EL (cell line): ENCODE measurements at regions not wholly inside any gene's neighbourhood (a gene's known extent, or its start where the extent isn't known, plus 50 kb on each side); places are given as distances from the start of the nearest gene placed in this dataset.

Experiments
- DNase-seq: peaks from one replicate; pipeline ENCODE4 v3.0.0-alpha.2; 2016

GRCh38 chr6:138580040-138580439 lies 80.7 kb upstream of the NHSL1 start:
- no peak for DNase-seq

GRCh38 chr6:138580801-138581200 lies 81.5 kb upstream of the NHSL1 start:
- no peak for DNase-seq

DNA sequence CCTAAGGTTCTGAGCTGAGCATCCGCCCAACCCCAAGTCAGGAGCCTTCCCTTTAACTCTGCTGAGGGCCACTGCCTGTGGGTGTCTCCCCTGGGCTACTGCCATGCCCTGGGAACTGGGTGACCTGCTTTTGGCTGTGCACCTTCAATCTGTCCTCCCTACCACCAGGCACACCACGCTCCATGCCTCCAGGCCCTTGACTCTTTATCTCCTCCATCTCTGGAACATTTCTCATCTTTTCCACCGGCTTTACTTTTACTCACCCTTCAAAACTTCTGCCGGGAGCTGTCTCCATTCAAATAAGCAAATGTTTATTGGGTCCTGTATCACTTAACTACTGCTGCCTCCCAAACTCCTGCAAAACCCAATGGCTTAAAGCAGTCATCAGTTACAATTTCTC lies 83.3 kb upstream of the NHSL1 start:
- DNase-seq, result no peak

DNA sequence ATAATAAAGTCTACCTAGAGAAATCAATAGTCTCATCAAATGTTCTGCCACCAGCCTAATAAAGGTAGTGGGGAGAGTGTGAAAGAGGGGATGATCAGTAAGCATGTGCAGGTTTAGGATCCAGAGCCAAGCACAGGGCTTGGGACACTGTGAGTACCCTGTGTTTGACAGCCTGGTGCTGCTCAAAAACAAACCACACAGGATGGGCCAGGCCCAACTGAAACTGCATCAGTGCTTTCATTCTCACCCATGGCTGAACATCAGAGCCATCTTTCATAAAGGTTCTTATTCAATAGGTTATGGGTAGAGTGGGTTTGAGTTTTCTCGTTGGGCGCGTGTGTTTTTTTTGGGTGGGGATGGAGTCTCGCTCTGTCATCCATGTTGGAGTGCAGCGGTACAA lies 87.3 kb upstream of the NHSL1 start:
- DNase-seq, result no peak

DNA sequence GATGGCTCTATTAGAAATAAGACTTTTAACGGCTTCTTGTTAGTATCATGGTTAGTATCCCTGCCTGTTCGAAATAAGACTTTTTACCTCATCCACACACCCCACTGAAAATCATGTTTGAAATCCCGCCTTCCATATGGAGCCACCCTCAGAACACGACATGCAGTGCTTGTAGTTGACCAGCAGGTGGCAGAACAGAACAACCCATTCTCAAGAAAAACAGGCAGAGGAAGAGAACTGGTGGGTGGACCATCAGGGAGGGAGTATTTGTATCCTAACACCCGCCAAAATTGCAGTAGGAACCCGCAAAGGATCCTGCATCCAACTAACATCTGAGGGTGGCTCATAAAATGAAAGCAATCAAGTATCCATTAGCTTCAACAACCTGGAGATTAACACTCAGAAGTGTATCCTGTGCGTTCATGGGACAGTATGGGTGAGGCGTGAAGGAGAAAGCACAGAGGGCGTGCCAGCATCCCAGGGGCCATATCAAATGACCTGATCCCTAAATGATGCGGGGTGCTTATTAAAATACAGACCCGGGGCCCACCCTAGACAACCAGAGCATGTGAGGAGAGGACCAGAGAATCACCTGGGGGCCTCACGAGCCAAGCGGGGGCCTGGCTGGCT lies 89.6 kb upstream of the NHSL1 start:
- DNase-seq, result peak; percentile 78

GRCh38 chr6:138590796-138591709 lies 91.8 kb upstream of the NHSL1 start:
- DNase-seq, result peak; percentile 76

GRCh38 chr6:138592749-138593123 lies 93.4 kb upstream of the NHSL1 start:
- no peak for DNase-seq

GRCh38 chr6:138593124-138593877 lies 94.0 kb upstream of the NHSL1 start:
- DNase-seq, result peak; percentile 95

- no peak for DNase-seq
Observed at GRCh38 chr6:138593909-138594757, 94.8 kb upstream of the NHSL1 start.

DNA sequence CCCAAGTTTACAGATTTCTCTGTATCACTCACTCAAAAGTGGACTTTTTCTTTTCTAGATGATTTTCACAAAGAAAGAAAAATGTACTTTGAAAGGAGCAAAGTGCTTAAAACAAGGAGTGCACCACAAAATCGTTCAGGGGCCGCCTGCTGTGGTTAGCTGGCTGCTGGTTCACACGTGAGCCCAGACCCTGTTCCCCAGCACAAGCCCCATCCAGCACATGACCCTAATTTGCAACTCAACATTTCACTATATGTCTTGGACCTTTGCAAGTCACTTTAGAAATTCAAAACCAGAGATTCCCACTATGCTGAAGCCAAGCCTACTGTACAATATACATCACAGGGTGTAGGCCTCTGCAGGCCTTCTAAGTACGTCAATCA lies 95.5 kb upstream of the NHSL1 start:
- no peak for DNase-seq

- no peak for DNase-seq
Observed at GRCh38 chr6:138596126-138596525, 96.8 kb upstream of the NHSL1 start.

GRCh38 chr6:138596591-138596990 lies 97.3 kb upstream of the NHSL1 start:
- no peak for DNase-seq

- no peak for DNase-seq
Observed at GRCh38 chr6:138597336-138597735, 98.0 kb upstream of the NHSL1 start.

GRCh38 chr6:138598562-138599173 lies 99.4 kb upstream of the NHSL1 start:
- DNase-seq, result no peak

DNA sequence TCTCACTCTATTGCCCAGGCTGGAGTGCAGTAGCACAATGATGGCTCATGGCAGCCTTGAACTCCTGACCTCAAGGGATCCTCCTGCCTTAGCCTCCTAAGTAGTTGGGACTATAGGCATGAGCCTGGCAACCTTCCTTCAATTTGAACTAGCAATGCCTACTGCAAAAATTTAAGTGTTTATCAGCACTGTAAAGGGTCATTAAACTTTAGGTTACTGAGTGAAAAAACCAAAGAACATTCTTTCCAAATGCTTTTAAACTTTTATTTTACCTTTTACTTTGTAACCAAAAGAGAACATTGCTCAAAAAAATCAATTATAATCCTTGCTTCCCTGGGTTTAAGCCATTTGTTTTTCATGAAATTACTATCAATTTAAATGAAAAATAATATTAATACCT lies 101.0 kb upstream of the NHSL1 start:
- no peak for DNase-seq

- peak; percentile 10 for DNase-seq
Observed at GRCh38 chr6:138600726-138601125, 101.4 kb upstream of the NHSL1 start.

DNA sequence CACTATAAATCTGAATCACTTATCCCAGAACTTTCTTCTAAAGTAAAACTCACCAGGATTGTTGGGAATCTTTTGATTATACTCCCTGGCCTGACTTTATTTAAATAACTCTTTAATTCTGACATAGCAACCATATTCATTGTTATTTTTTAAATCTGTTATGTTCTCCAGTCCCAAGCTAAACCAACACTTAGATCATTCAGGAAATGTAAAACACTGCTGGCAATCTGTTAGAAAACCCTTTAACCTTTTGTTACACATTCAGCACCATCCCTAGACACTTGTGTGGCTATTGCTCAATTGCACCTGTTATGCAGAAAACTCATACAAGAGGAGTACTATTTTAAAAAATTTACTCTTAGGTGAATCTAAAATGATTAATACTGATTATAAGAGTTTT lies 101.8 kb upstream of the NHSL1 start:
- no peak for DNase-seq

- DNase-seq, result no peak
Observed at GRCh38 chr6:138605958-138606357, 106.7 kb upstream of the NHSL1 start.

GRCh38 chr6:138607478-138608433 lies 108.5 kb upstream of the NHSL1 start:
- no peak for DNase-seq

DNA sequence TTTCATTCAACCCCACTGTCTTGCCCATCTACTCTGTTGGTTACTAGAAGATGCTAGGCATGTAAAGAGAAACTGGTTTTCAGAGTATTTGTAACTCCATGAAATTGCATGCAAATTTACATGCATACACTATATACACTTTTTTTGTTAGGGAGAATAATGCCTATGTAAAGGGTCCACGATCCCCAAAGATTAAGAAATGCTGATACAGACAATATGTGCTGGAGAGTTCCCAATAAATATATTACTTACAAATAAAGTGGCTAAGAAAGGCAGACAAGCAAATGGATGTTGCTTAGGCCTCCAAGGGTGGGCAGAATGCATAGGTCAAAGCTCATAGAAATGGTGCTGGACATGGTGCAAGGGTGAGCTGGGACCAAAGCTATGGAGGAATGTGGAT lies 109.6 kb upstream of the NHSL1 start:
- DNase-seq, result no peak

- no peak for DNase-seq
Observed at GRCh38 chr6:138609801-138610430, 110.6 kb upstream of the NHSL1 start.
